CD1c-positive myeloid dendritic cell (primary cell): ENCODE measurements at regions not wholly inside any gene's neighbourhood (a gene's known extent, or its start where the extent isn't known, plus 50 kb on each side); places are given as distances from the start of the nearest gene placed in this dataset.
A peak's percentile ranks its signal among the peaks of the same experiment; 100 is the strongest.

Experiments used
- DNase-seq: peaks from one replicate; pipeline ENCODE4 v3.0.0-alpha.2; 2016; ENCODE audit errors: extremely low spot score

DNA sequence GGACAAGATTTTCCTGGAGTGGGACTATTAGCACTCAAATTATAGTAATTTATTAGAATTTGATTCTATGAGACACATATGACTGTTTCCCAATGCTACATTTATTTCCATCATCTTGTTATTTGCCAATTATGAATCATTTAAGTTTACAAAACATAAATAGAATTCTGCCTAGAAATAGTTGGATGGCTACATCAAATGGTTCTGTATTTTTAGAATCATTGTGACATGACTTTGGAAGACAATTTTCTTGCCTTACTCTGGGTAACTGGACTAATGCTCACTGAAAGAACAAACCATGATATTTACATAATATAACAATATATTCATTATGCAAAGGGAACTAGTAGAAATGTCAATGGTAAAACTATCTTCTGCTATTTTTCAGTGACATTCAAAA is 173.5 kb downstream of the ZIC1 start:
- DNase-seq: no peak

DNA sequence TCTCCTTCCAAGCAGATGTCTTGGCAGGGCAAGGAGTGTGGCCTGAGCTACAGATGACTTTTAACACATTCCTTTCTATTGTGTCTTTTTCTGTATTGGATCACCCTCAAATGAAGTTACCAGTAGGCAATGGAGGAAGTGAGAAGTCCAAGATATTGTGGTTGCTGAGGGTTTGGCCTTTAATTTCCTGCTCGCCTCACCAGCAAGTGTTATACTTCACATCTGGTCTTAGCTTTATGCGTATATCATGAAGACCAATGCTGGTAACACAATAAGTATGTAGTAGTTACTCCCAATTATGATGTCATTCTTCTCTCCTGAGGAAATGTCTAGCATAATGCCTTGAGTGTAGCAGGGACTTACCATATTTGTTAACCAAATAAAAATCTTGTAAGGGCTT is 179.9 kb downstream of the ZIC1 start:
- no peak for DNase-seq

DNA sequence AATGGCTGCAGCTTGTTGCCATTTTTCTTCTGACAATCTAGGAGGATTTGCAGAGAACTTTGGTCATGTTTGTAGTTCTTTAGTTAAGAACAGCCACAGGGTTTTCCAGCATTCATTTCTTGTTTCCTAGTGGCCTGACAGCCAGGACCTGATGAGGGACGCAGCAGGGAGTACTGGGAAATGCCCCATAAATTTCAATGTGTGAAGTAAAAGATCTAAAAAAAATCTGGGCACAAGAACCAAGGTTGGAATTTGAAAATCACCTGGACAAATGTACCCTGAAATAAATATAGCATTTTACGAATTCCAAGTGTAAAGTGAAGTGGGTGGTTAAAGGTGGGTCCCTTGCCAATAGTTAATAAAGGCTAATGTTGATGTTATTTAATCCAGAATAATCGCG is 195.0 kb downstream of the ZIC1 start:
- no peak for DNase-seq

DNA sequence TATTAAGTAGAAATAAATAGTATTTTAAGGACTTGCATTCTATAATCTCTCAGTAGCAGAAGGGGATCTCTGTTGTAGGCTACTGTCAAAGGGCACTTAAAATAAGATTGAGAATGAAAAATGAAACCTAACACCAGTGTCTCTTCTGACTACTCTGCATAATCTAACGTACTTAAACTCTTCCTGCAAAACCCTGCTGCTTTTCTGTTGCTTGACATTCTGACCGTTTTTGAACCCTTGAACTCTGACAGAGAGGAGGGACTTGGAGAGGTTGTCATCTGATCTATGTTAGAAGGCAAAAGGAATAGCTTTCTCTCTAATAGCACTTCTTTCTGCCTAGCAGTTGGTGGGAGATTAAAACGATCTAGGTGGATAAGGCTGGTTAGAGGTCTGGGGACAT is 204.6 kb downstream of the ZIC1 start:
- DNase-seq: no peak

DNA sequence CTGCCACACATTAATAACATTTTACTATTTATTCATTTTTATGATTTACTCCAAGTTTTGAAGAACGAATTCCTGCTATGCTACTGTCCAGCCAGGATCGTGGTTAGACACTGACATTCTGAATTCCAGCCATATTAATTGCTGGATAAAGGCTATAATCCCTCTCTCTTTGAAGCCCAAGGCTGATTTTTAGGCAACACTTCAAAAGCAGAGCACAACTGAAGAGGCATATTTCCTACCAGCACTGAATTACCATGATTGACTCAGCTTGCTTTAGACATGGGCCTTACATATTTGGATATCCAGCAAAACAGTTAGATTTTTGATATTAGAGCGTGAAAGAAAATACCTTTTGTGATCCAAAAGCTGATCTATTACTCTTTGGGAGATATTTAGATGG is 205.0 kb downstream of the ZIC1 start:
- no peak for DNase-seq

DNA sequence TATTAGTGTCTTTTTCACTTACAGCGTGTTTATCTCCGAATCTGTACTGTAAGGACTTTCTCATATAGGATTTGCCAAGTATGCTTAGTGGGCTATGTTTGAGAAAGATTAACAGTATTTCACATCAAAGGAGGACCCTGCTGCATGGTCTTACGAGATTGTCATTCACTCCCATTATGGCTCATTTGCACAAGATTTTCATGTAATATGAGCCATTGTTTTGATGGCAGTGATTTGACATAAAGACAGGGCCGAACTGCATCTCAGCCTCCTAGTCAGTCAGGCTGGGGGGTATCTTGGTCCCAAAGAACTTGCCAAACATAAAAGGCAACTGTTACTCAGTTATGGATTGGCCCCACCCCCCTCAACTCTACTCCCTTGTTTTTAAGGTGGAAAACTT is 205.9 kb downstream of the ZIC1 start:
- DNase-seq: no peak

DNA sequence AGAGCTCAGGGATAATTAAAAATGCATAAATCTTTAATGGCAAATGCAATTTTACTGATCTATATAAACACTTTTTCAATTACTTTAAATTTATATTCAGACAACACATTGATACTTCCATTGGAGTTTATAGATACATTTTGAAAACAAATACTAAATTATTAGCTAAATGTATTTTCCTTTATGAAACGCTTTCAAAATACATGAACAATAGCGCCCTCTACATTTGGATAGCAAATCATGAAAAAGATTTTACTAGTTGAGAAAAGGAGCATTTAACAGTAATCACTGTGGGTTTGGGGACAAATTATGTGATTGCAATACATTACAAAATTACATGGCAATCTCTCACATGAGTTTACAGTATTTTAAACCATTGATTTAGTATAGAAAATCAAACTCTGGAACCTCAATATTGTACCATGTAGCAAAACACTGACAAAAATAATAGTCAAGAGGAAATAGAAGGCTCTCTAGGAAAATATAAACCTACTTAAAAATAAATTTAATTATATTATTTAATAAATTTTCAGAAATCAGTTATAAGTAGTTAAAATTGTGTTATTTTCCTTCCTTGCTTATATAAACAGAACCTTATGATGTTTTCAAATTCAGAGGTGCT is 207.9 kb downstream of the ZIC1 start:
- peak; percentile 4 for DNase-seq

DNA sequence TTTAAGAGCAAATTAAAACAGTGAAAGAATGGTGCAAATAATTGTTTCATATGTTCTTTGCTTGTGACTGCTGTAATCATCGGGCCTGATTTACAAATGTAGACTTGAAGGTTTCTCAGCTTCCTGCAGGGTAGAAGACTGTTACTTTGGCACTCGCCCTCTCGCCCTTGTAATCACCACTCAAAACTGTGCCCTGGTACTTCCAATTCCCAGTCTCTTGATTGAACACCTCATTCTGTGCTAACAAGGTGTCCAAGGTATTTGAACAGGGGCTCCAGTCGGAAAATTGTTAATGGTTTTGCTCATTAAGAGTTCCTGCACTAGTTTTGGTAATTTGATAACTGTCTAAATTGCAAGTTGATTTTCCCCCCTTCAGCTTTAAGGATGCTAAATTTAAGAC is 209.5 kb downstream of the ZIC1 start:
- no peak for DNase-seq

DNA sequence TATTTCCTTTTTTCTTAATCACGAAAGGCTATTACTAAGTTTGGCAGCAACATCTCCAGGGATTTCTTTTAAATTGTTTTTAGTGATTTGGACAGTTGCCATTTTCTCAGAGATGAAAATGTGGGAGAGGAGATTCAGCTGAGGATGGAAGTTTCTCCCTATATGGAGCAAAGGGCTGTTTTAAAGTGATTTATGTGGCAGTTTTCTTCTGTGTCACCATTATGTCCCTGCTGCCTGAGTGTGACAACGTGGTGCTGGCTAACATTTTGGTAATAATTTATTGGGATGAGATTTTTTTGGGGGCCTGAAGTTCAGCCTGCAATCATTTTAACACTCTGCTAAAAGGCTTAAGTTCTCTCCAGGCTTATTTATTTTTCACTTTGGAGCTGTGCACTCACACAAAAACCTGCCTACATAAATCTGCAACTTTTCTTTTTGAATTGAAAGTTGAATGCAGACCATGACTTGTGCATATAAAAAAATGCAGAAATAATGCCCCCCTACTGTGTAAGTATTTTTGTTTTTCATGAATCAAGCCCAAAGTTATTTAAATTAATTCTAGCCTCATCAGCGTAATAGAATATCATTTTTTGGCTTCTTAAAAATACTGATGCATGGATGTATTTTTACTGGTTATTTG is 210.9 kb downstream of the ZIC1 start:
- DNase-seq: no peak

DNA sequence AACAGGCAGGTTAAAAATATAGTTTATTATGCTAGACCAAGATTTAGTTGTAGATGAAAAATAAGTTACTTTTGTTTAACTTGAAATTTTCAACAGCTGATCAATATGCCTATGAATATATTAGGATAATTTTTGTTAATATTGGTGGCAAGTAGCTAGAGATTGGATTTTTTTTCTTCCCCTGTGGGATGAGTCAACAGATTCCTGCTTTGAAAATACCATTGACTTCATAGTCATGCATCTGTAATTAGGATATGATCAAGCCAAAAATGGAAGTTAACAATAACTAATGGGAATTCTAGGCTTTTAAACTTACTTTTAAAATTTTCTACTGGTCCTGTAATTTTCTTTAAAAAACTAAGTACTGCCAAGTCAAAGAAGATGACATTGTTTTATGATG is 211.7 kb downstream of the ZIC1 start:
- DNase-seq: no peak

DNA sequence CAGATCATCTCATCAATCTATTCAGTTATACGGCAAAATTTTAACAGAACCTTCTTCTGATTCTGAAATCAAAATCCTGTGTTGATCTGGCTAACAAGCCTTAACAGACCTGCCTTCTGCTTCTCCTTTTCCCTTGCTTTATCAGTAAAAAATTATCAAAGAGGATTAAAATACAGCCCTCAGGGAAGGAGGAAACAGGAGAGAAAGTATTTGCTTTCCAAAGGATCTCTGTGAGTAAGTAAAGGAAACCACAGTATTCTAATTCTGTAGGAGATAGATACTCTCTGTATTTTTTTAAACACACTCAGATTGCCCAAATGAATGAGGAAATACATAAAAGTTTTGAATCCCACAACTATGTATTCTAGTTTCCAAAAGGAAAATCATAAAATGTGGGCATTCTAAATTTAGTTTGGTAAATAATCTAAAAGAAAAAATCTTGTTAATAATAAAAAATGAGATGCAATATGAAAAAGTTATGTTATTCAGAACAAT is 221.8 kb downstream of the ZIC1 start:
- DNase-seq: no peak

DNA sequence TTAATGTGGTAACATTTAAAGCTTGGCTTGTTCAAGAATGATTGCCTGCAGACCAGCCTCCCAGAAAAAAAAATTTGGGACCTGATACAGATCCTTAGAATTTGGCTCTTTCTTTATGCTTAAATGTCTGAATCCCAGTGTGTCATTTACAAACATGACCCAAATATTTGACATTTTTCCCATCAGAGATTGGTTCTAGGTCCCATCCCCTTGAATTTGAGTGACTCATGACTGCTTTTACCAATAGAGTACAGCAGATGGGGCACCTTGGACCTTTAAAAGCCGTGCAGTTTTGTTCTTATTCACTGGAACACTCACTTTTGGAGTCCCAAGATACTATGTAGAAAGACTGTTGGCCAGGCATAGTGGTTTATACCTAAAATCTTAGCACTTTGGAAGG is 231.6 kb downstream of the ZIC1 start:
- DNase-seq: no peak

DNA sequence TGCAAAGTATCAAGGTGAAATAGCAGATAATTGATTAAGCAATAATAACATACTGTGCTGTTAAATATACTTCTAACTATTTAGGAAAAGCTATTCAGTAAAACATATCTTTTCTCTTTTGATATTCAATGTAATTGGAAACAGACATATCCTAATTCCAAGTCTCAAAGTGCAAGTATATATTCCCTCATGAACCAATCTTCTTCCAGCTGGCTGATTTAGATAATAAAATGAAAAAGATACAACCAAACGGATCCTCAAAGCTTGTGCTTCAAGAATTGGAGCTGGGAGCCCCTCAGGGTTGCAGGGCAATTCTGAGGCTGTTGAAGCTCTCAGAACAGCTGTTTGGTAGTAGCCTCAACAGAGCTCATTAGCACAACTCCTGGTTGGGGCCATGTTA is 236.6 kb downstream of the ZIC1 start:
- DNase-seq: no peak

DNA sequence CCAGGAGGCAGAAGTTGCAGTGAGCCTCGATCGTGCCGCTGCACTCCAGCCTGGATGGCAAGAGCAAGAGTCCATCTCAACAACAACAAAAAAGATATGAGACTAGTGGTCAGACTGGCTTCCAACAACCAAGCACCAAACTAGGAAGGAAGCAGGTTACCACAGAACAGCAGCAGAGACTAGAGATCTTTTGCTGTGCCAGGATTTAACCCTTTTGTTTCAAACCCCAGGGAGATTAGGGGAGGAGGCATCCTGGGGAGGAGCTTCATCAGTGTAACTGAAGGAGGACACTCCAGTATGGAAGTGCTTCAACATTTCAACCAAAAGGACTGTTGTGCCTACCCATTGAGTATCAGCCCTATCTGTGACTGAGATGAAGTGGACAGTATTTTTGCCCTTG is 240.3 kb downstream of the ZIC1 start:
- DNase-seq: no peak

DNA sequence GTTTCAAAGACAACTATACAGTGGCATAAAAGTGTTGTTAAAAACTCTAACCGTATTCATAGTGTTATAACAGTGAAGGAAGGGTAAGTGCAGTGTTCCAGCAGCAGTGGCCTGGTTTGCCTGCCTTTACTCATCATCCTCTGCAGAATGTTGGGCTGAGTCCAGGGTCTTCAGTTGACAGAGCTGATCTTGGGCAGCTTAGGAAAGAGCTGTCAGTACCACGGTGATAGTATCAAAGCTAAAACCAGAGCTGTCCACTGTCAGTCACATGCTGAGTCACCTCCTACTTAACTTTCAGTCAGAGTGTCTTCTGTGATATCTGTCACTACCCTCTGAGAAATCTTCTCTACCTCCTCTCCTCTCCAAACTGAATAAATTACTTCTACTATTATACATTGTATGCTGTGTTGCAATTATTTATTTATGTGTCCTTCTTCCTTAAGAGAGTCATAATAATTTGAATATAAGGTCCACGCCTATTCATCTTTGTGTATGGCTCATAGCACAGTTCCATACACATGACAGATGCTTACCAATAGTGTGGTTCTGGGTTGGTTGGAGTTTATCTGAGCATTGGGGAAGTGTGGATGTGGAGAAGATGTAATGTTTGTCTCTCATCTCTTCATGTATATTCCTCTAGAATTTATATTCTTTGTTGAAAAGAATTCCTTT is 242.1 kb downstream of the ZIC1 start:
- no peak for DNase-seq

DNA sequence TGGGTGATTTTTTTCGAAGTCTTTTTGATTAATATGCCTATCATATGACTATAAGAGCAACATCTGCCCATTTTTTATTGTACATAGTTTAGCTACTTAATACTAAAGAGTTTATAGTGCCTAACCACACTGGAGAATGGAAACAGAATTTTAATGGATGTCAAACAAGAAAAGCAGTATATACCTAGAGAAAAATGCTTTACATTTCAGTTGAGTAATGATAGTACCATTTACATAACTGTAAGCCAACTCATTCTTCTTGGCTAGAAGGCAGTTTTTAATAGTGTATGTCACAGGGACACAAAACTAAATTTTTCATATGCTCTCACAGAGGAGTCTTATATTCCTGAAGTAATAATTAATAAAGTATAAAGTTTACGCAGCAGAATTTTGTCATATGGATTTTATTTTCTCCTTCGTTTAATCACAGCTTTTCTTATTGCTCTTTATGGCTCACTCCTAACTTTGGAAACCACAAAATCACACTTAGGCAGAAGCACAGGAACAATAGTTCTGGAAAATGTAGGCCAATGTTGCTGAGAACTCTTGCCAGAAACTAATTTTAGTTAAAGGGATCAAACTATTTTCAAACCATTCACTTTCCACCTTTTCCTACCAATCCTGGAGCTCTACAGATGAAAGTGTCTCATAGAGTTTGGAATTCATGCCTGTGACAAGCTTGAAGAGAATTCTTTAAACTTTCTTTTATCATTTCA is 243.6 kb downstream of the ZIC1 start:
- DNase-seq: no peak

DNA sequence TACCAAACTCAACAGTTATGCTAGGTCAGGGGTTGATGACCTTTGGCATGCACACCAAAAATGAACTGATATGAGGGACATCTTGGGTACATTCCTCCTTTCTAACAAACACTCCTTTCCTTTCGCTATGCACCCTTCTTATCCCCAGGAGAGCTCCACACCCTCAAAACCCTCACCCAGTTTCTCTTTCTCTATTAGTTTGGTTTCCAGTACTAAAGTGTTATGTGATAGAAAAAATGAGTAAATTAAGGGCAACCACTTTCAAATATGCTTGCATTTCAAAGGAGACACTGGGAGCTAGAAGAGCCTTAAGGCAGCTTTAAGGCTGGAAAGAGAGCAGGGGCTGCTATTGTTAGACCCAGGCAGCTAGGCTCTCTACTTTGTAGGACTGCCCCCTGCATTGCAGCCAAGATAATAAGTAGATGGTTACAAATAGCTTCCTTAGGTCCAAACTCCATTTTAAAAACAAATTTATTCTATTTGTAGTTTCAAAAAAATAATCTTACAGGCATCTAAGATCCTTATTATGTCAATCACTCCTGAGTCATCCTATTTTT is 244.3 kb downstream of the ZIC1 start:
- no peak for DNase-seq

DNA sequence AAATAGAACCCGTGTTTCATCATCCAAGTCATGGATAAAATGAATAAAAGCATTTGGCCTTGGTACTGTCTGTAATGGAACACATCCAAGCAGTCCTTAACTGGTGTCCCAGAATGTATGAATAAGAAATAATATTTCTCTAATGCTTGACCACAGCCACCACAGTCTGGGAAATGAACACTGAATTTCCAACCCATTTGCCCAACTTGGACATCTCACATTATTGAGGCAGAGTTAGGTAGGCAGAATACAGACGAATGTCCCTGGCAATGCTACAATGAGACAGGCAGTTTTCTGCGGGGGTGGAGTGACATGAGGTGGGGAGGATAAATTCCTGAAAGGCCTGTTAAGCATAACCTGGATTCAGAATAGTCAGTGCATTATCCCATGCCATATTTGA is 245.7 kb downstream of the ZIC1 start:
- DNase-seq: no peak

DNA sequence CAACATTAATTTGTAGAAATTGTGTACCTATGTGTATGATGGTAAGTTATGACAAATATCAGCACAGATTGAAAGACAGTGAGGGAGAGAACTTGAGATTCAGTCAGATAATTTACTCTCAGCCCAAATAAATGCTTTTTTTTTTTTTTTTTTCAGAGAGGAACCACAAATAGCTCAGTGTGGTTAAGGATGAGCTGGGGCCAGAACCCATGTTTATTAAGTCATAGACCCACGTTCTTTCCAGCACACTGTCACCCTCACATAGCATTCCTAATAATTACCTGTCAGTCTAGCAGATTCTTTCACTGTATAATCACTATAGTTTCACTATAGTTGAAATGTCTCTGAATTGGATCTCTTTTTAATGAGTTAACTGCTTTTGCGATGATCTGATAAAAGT is 246.1 kb downstream of the ZIC1 start:
- no peak for DNase-seq

DNA sequence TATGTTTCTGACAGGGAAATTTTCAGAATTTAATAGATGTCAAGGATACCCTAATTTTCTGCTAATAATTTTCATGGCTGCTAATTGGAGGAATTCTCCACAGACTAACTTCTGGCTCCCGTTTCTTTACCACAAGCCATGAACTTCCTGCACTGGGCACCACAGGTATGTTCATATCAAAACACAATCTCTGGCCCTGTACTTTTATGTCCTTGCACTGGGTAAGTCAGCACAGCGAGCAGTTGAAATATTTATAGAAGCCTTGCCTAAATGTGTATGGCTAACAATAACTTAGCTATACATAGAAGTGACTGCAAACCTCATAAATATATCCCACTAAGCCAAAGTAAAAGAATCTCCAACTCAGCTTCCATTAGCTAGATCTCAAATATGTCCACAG is 246.9 kb downstream of the ZIC1 start:
- no peak for DNase-seq

DNA sequence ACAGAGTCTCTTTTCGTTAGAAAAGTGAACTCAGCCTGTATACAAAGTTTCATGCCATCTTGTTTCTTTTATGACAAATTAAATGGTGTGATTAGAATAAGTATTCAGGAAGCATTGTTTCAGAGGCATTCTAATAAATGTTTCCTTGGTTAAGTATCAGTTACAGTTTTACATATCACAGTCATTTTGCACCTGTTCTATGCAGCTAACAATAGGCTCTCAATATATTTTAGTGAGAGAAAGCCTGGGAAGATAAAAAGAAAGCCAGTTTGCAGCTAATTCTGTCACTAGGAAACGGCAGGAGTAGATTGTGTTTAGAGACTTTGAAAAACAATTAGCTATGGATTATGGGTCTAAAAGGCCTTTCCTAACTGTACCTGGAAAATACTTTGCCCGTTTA is 252.8 kb downstream of the ZIC1 start:
- no peak for DNase-seq

DNA sequence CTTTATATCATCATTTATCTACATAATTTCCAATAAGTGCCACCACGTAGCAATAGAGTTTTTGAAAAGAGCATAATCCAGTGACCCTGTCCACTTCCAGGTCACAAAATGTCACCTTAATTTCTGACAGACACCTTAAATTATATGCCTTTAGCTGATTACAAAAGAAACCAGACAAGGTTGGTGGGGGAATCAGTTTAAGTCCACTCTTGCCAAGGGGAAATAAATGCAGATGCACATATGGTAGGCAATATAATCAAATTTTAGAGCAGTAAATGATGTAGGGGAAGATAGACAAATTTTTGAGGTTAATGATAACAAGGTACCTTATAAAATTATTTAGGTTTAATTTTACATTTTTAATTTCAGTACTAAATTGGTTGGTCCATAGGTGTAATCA is 253.5 kb downstream of the ZIC1 start:
- DNase-seq: no peak
